ENCODE measurements at regions not wholly inside any gene's neighbourhood (a gene's known extent, or its start where the extent isn't known, plus 50 kb on each side); places are given as distances from the start of the nearest gene placed in this dataset.
"Not testable (repeated sequence)": the region's sequence is repeated elsewhere in the genome, so short reads cannot be mapped to it uniquely, and the experiment has no call there.

- DNase-seq (ENCODE audit: low read depth) = no peak
Observed at GRCh38 chr9:96131825-96132224, 170.2 kb downstream of the HSD17B3 start.

GRCh38 chr9:96130970-96131369 lies 171.0 kb downstream of the HSD17B3 start:
- no peak for DNase-seq (ENCODE audit: low read depth)

GRCh38 chr9:96129747-96130146 lies 172.2 kb downstream of the HSD17B3 start:
- DNase-seq (ENCODE audit: low read depth) = no peak

- DNase-seq (ENCODE audit: low read depth) = no peak
Observed at GRCh38 chr9:96128880-96129279, 173.1 kb downstream of the HSD17B3 start.

GRCh38 chr9:96126321-96126881 lies 175.6 kb downstream of the HSD17B3 start:
- DNase-seq (ENCODE audit: low read depth) = no peak

GRCh38 chr9:96125624-96126023 lies 176.4 kb downstream of the HSD17B3 start:
- no peak for DNase-seq (ENCODE audit: low read depth)

GRCh38 chr9:96122751-96123150 lies 179.2 kb downstream of the HSD17B3 start:
- peak; percentile 87 for DNase-seq (ENCODE audit: low read depth)

GRCh38 chr9:96122282-96122681 lies 179.7 kb downstream of the HSD17B3 start:
- DNase-seq (ENCODE audit: low read depth) = no peak

- no peak for DNase-seq (ENCODE audit: low read depth)
Observed at GRCh38 chr9:96121136-96121535, 180.8 kb downstream of the HSD17B3 start.

- DNase-seq (ENCODE audit: low read depth) = no peak
Observed at GRCh38 chr9:96117398-96118080, 184.4 kb downstream of the HSD17B3 start.

GRCh38 chr9:96116275-96117064 lies 185.5 kb downstream of the HSD17B3 start:
- no peak for DNase-seq (ENCODE audit: low read depth)

- DNase-seq (ENCODE audit: low read depth) = no peak
Observed at GRCh38 chr9:96115836-96116235, 186.1 kb downstream of the HSD17B3 start.

GRCh38 chr9:96113032-96113431 lies 188.9 kb downstream of the HSD17B3 start:
- no peak for DNase-seq (ENCODE audit: low read depth)

- DNase-seq (ENCODE audit: low read depth) = peak; percentile 66
Observed at GRCh38 chr9:96109680-96110351, 192.2 kb downstream of the HSD17B3 start.

GRCh38 chr9:96108691-96109380 lies 193.1 kb downstream of the HSD17B3 start:
- no peak for DNase-seq (ENCODE audit: low read depth)

GRCh38 chr9:96107436-96107835 lies 194.5 kb downstream of the HSD17B3 start:
- DNase-seq (ENCODE audit: low read depth) = no peak

GRCh38 chr9:96100385-96101300 lies 201.3 kb downstream of the HSD17B3 start:
- no peak for DNase-seq (ENCODE audit: low read depth)

GRCh38 chr9:96090630-96091029 lies 211.3 kb downstream of the HSD17B3 start:
- not testable (repeated sequence) for DNase-seq (ENCODE audit: low read depth)

- no peak for DNase-seq (ENCODE audit: low read depth)
Observed at GRCh38 chr9:96089452-96090085, 212.4 kb downstream of the HSD17B3 start.

GRCh38 chr9:96088510-96088909 lies 213.0 kb downstream of the ERCC6L2 start:
- no peak for DNase-seq (ENCODE audit: low read depth)

Measured in iris pigment epithelial cell (primary cell).